ENCODE measurements at regions not wholly inside any gene's neighbourhood (a gene's known extent, or its start where the extent isn't known, plus 50 kb on each side); places are given as distances from the start of the nearest gene placed in this dataset.

DNA sequence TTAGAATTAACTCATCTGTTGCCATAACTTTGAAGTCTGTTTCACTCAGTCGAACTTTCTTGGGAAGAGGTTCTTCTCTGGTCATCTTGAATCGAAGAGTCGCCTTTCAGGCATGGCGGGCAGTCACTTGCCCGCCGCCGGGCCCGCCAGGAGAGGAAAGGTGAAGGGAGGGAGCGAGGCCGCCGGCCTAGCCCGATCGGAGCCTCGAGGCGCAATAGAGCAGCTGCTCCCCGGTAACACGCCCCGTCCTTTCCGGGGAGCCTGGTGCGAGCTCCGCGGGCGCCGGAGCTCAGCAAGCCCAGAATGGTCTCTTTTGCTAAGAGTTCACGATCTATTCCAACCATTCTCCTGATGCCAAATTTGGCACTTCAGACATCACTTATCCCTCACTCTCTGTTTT, 591.8 kb downstream of the TFAP2B start:
- no peak overlapping the region for H3K4me3 Mint-ChIP-seq
- no peaks in the 10 kb centered on the region for H3K36me3 Mint-ChIP-seq
- H3K9me3 Mint-ChIP-seq: peaks cover 0 to 16% (median 4%) of the 10 kb centered on the region in 9 donors
- DNase-seq: no peak
- no peak overlapping the region for H3K27ac Mint-ChIP-seq
- no peak for ATAC-seq
- H3K27me3 Mint-ChIP-seq: peaks cover 0 to 2% (median 0%) of the 10 kb centered on the region in 5 donors
- no peaks in the 10 kb centered on the region for H3K4me1 Mint-ChIP-seq
- POLR2A ChIA-PET: no interaction called here

- Mint-ChIP-seq H3K27ac (no peak overlapping the region), H3K9me3 (peaks cover 0 to 10% (median 4%) of the 10 kb centered on the region in 9 donors), H3K4me3 (no peak overlapping the region), H3K4me1 (no peaks in the 10 kb centered on the region), H3K27me3 (no peaks in the 10 kb centered on the region), H3K36me3 (no peaks in the 10 kb centered on the region)
- POLR2A ChIA-PET: no interaction called here
- no peak for DNase-seq
- no peak for ATAC-seq
These were observed 592.9 kb downstream of the TFAP2B start for GRCh38 chr6:51411496-51412125.

DNA sequence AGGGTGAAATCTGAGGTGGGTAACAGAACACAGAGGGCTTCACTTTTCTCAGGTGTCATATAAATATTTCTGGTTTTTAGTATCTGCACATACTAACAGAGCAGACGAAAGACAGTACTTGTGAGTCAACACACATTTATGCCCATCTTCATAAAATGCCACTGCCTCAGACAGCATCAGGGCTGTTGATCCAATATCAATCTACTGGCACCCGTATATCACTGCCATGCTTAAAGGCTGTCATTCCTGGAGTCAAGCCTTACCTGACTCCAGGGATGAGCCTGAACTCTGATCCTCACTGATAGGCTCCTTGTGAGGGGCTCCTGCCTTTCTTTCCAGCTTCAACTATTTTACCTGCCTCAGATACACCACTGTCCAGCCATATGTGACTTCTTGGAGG, 595.7 kb downstream of the TFAP2B start:
- Mint-ChIP-seq H3K4me3 (no peak overlapping the region), H3K4me1 (no peaks in the 10 kb centered on the region), H3K9me3 (peaks cover 0 to 16% (median 4%) of the 10 kb centered on the region in 9 donors), H3K27me3 (no peaks in the 10 kb centered on the region), H3K27ac (no peak overlapping the region), H3K36me3 (no peaks in the 10 kb centered on the region)
- no peak for DNase-seq
- ATAC-seq: no peak
- POLR2A ChIA-PET: no interaction called here

- Mint-ChIP-seq H3K27ac (no peak overlapping the region), H3K9me3 (peaks cover 0 to 19% (median 5%) of the 10 kb centered on the region in 9 donors)
- no peak for ATAC-seq
These were observed 596.8 kb downstream of the TFAP2B start for GRCh38 chr6:51415501-51415900.

GRCh38 chr6:51429017-51429712, 610.5 kb downstream of the TFAP2B start:
- H3K4me1 Mint-ChIP-seq: no peaks in the 10 kb centered on the region
- no peak for ATAC-seq
- DNase-seq: no peak
- no peaks in the 10 kb centered on the region for H3K36me3 Mint-ChIP-seq
- no peaks in the 10 kb centered on the region for H3K27me3 Mint-ChIP-seq
- H3K27ac Mint-ChIP-seq: no peak overlapping the region
- POLR2A ChIA-PET: no interaction called here
- peaks cover 0 to 12% (median 4%) of the 10 kb centered on the region in 9 donors for H3K9me3 Mint-ChIP-seq
- H3K4me3 Mint-ChIP-seq: no peak overlapping the region

More at GRCh38 chr6:51415501-51415900, 596.8 kb downstream of the TFAP2B start:
- Mint-ChIP-seq H3K27me3 (no peaks in the 10 kb centered on the region), H3K4me1 (no peaks in the 10 kb centered on the region), H3K4me3 (no peak overlapping the region), H3K36me3 (peaks cover 0 to 3% (median 0%) of the 10 kb centered on the region in 3 donors)
- DNase-seq: no peak
- POLR2A ChIA-PET: no interaction called here

GRCh38 chr6:51430589-51430988, 611.9 kb downstream of the TFAP2B start:
- POLR2A ChIA-PET: no interaction called here
- no peak for DNase-seq
- Mint-ChIP-seq H3K9me3 (peaks cover 0 to 14% (median 4%) of the 10 kb centered on the region in 9 donors), H3K4me1 (no peaks in the 10 kb centered on the region), H3K4me3 (no peak overlapping the region), H3K36me3 (no peaks in the 10 kb centered on the region), H3K27me3 (no peaks in the 10 kb centered on the region), H3K27ac (no peak overlapping the region)
- no peak for ATAC-seq

DNA sequence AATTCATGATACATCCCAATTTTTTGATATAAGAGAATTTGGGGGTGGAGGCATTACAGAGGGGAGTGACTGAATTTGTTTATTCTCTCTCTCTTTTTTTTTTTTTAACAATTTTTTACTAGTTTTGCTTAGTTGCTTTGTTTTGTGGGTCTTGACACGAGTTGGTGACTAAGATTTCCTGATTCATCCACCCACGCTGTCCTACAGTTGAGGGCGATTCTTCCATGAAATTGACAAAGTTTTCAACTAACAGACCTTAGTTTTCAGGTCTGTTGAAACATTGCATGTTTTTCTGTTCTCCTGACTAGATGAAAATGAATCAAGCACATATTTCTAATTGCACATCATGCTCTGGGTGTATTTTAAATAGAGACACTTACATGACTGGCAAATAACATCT, 613.8 kb downstream of the TFAP2B start:
- Mint-ChIP-seq H3K27ac (no peak overlapping the region), H3K27me3 (no peaks in the 10 kb centered on the region), H3K36me3 (no peaks in the 10 kb centered on the region), H3K4me1 (no peaks in the 10 kb centered on the region), H3K9me3 (peaks cover 0 to 15% (median 4%) of the 10 kb centered on the region in 9 donors), H3K4me3 (no peak overlapping the region)
- POLR2A ChIA-PET: no interaction called here
- ATAC-seq (no peak), DNase-seq (no peak)

DNA sequence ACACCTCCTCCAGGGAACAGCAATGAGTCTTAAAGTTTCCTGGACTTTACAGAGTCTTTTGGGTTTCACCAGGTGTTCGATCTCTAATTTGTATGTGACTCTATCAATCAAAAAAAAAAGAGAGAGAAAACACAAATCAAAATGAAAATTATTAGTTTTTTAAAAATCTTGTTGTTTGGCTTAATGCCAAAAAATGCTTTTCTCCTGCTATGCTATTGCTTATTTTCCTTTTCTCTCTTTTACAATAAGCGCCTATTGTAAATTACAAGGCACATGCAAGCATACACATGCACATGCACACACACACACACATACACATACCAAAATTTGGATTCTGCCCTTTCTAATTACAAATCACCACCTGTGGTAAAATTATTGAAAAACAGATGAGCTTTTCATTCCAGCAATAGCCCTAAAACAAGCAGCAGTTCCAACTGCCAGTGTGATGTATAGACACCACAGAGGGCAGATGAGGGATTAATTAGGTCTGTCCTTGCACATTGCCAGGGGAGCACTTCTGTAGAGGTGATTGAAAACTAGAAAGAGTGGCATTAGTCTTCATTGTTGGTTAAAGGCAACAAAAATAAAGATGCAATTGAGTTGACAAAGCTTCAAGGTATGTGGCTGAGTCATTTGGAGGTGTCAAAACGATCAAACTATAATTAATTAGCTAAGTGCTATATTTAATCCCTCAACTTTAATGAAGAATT, 631.7 kb downstream of the TFAP2B start:
- POLR2A ChIA-PET: no interaction called here
- no peaks in the 10 kb centered on the region for H3K4me1 Mint-ChIP-seq
- H3K36me3 Mint-ChIP-seq: no peaks in the 10 kb centered on the region
- no peaks in the 10 kb centered on the region for H3K27me3 Mint-ChIP-seq
- H3K4me3 Mint-ChIP-seq: no peak overlapping the region
- DNase-seq: no peak
- ATAC-seq: no peak
- no peak overlapping the region for H3K27ac Mint-ChIP-seq
- H3K9me3 Mint-ChIP-seq: peaks cover 0 to 16% (median 0%) of the 10 kb centered on the region in 9 donors

DNA sequence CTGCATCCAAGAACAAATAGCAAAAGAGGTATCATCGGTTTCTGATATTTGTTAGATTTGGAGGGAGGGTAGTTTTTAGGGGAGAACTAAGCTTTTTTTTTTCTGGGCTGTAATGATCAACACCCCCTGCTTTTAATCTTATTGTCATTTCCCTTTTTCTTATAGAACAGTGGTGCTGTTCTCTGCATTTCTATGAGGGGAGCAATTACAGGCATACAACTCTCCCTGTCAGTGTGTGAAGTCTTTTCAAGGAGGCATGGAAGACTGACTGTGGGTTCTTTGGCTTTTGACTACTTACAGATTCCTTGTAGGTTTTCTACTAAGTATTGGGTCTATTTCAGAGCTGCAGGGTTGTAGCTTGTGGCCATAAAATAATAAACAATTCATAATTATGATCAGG, 632.3 kb downstream of the TFAP2B start:
- Mint-ChIP-seq H3K4me3 (no peak overlapping the region), H3K27me3 (no peaks in the 10 kb centered on the region)
- ATAC-seq: no peak

GRCh38 chr6:51456282-51456681, 631.1 kb downstream of the PKHD1 start:
- POLR2A ChIA-PET: no interaction called here
- no peak overlapping the region for H3K4me3 Mint-ChIP-seq
- no peaks in the 10 kb centered on the region for H3K4me1 Mint-ChIP-seq
- DNase-seq: no peak
- H3K9me3 Mint-ChIP-seq: peaks cover 0 to 7% (median 2%) of the 10 kb centered on the region in 9 donors
- no peak for ATAC-seq
- H3K27ac Mint-ChIP-seq: no peak overlapping the region
- no peaks in the 10 kb centered on the region for H3K36me3 Mint-ChIP-seq
- no peaks in the 10 kb centered on the region for H3K27me3 Mint-ChIP-seq

More for the DNA sequence above, 632.3 kb downstream of the TFAP2B start:
- Mint-ChIP-seq H3K36me3 (no peaks in the 10 kb centered on the region), H3K27ac (no peak overlapping the region), H3K9me3 (peaks cover 0 to 15% (median 0%) of the 10 kb centered on the region in 9 donors), H3K4me1 (no peaks in the 10 kb centered on the region)
- POLR2A ChIA-PET: no interaction called here
- no peak for DNase-seq

DNA sequence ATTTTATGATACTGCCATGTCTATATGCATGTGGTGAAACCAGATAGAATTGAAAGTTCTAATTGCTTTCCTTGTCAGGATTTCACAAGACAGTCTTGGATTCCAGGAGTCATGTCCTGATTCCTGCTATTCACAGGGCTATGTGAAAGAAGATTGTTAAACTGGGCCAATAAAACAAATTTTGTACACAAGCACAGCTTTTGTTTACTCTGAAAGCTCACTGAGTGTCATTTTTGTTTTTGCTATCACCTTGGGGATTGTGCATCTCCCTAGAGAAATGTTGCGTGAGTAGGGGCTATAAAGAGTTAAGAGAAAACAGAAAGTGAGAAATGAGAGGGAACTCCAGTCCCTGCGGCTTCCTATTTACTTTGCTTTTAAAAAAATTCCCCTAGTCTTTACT, 627.5 kb downstream of the PKHD1 start:
- Mint-ChIP-seq H3K36me3 (no peaks in the 10 kb centered on the region), H3K27ac (no peak overlapping the region), H3K27me3 (no peaks in the 10 kb centered on the region), H3K9me3 (peaks cover 0 to 17% (median 2%) of the 10 kb centered on the region in 9 donors), H3K4me3 (no peak overlapping the region), H3K4me1 (no peaks in the 10 kb centered on the region)
- POLR2A ChIA-PET: no interaction called here
- ATAC-seq (no peak), DNase-seq (no peak)

DNA sequence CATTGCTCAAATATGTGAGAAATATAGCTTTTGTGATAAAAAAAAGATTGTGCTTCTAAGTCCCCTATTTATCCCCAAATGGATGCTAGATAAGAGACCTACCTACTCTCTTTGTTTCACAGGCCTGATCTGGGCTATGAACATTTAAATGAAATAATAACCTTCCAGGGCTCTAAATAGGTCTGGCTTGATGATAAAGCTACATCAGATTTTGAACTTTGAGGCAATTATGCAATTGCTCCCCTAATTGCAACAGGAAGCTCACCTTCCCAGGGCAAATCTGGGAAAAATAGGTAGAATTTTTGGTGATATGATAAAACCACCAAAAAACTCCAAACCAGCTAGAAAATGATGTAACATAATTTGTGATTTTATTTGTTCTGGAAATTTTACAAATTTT, 624.5 kb downstream of the PKHD1 start:
- peaks cover 0 to 17% (median 3%) of the 10 kb centered on the region in 9 donors for H3K9me3 Mint-ChIP-seq
- H3K27ac Mint-ChIP-seq: no peak overlapping the region
- no peaks in the 10 kb centered on the region for H3K36me3 Mint-ChIP-seq
- H3K4me3 Mint-ChIP-seq: no peak overlapping the region
- H3K27me3 Mint-ChIP-seq: no peaks in the 10 kb centered on the region
- DNase-seq (no peak), ATAC-seq (no peak)
- no peaks in the 10 kb centered on the region for H3K4me1 Mint-ChIP-seq
- POLR2A ChIA-PET: no interaction called here

DNA sequence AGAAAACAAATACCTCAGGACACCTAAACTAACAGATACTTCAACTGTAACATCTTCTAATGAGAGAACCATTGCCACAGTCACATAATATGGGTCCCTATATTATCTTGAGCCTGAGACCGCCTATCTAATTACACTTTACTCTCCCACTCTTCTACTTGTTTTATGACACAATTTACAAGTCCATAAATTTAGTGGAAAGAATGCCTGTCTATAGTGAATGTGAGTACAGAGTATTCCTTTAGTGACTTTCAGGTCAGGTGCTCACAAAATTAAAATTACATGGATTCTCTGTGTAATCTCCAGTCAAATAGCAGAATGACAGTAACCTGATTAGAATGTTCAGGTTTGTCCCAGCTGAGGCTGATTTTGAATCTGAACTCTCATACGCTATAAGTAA, 624.1 kb downstream of the PKHD1 start:
- Mint-ChIP-seq H3K27me3 (no peaks in the 10 kb centered on the region), H3K9me3 (peaks cover 0 to 17% (median 3%) of the 10 kb centered on the region in 9 donors), H3K4me1 (no peaks in the 10 kb centered on the region), H3K4me3 (no peak overlapping the region), H3K36me3 (no peaks in the 10 kb centered on the region), H3K27ac (no peak overlapping the region)
- DNase-seq (no peak), ATAC-seq (no peak)
- POLR2A ChIA-PET: no interaction called here
